ENCODE measurements at regions not wholly inside any gene's neighbourhood (a gene's known extent, or its start where the extent isn't known, plus 50 kb on each side); places are given as distances from the start of the nearest gene placed in this dataset.
"Not testable (repeated sequence)": the region's sequence is repeated elsewhere in the genome, so short reads cannot be mapped to it uniquely, and the experiment has no call there.

DNA sequence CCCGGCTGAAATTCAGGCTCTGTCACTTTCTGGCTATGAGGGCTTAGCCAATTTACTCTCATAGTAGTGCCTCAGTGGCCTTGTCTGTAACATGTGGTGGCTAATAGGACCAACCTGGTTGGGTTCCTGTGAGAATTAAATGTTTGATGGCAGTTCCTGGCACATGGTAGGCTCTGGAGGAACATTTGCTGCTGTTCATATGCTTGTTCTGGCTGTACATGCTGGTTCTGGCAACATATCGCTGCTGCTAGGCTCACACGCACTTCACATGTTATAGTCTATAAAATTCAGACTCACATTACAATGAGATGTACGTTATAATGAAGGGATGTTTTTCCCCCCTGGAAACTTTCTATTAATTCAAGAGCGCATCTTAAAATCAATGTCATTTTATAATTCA, 417.7 kb upstream of the GYPC start:
- ATAC-seq: no peak
- H3K4me1 Mint-ChIP-seq: no peaks in the 10 kb centered on the region
- H3K27me3 Mint-ChIP-seq: no peaks in the 10 kb centered on the region
- H3K27ac Mint-ChIP-seq: no peak overlapping the region
- H3K9me3 Mint-ChIP-seq: no peaks in the 10 kb centered on the region
- H3K4me3 Mint-ChIP-seq: no peak overlapping the region
- no peaks in the 10 kb centered on the region for H3K36me3 Mint-ChIP-seq

DNA sequence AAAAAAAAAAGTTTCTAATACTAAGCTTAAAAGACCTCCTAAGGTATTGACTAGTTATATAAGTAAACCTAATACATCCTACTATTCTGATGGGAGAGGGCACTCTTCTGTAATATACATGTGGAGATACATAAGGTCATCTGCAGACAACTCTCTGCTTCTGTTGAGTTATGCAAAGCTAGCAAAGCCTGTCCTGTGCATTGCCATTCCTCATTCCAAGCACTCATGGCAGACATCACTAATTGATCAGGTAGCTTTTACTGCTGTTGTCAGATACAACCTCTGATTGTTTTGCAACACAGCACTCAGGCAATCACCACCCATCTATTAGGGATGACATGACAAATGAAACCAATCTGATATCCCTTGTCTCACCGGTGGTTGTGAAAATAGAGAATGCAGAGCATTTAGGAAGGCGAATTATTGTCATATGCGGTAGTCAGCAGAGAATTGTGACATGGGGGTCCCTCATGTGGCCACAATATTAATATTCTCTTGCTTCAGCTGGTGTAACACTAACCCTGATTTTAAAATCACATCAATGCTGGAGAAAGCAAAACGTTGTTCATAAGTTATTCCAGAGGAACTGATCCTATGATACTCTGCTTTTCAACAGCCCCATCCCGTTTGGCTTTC, 416.5 kb upstream of the GYPC start:
- no peak overlapping the region for H3K27ac Mint-ChIP-seq
- H3K4me3 Mint-ChIP-seq: no peak overlapping the region
- no peak for ATAC-seq

DNA sequence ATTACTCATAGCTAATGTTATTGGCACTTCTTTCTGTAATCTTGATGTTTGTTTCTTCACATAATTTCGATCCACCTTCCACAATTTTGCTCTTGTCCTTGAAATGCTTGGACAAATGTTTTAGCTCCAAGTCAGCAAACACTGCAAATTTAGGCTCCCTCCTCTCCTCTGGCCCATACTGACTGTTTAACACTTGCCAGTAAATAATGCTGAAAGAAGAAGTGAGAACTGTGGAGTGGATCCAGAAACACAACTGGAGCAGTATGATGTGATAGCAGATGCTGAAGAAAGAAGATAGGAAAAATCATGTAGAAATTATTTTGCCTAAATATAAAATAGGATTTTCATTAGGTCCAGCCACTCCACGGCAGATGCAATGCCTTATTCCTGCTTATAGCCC, 415.0 kb upstream of the GYPC start:
- Mint-ChIP-seq H3K9me3 (no peaks in the 10 kb centered on the region), H3K4me1 (no peaks in the 10 kb centered on the region), H3K27ac (no peak overlapping the region), H3K4me3 (no peak overlapping the region), H3K36me3 (no peaks in the 10 kb centered on the region), H3K27me3 (no peaks in the 10 kb centered on the region)
- no peak for ATAC-seq

More for the DNA sequence above, 416.5 kb upstream of the GYPC start:
- no peaks in the 10 kb centered on the region for H3K36me3 Mint-ChIP-seq
- no peaks in the 10 kb centered on the region for H3K27me3 Mint-ChIP-seq
- no peaks in the 10 kb centered on the region for H3K4me1 Mint-ChIP-seq
- no peaks in the 10 kb centered on the region for H3K9me3 Mint-ChIP-seq

DNA sequence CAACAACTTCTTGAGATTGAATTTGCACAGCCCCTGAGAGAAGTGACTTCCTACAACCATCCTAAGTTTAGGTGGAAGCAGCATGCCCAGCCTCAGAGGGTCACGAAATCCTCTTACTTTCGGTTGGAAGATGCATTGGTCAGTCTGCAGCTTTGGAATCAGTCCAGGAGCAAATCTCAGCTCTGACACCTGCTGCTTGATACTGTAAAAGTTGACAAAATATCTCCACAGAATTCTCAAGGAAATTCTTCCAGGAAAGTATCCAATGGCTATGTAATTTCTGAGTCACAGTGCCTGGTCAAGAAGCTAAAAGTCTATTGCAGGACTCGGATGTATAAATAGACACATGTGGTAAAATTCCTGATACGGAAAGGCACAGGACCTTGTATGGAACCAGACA, 414.5 kb upstream of the GYPC start:
- Mint-ChIP-seq H3K4me1 (no peaks in the 10 kb centered on the region), H3K27ac (no peak overlapping the region)

DNA sequence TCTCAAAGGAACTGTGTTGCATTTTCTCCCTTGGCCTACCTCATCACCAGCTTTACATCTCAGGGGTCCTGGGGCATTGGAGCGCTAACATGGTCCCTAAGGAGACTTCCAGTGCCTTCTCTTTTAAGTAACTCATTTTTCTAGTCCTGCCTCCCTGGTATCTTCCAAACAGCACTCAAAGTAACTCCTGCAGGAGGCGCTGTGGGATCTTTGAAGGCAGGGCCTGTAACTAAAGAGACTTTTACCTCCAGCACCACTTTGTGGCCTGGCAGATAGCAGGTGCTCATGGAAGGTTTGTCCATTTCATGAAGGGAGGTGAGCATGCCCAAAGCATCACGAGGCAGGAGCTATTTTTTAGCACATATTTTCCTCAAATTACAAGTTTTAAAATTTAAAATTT, 411.0 kb upstream of the GYPC start:
- no peaks in the 10 kb centered on the region for H3K4me1 Mint-ChIP-seq
- H3K27me3 Mint-ChIP-seq: peaks cover 9% of the 10 kb centered on the region
- ATAC-seq: no peak
- H3K36me3 Mint-ChIP-seq: no peaks in the 10 kb centered on the region
- H3K27ac Mint-ChIP-seq: no peak overlapping the region
- H3K9me3 Mint-ChIP-seq: peaks cover 4% of the 10 kb centered on the region
- no peak overlapping the region for H3K4me3 Mint-ChIP-seq

More for the DNA sequence above, 414.5 kb upstream of the GYPC start:
- no peak for ATAC-seq
- H3K4me3 Mint-ChIP-seq: no peak overlapping the region
- H3K27me3 Mint-ChIP-seq: no peaks in the 10 kb centered on the region
- H3K9me3 Mint-ChIP-seq: no peaks in the 10 kb centered on the region
- no peaks in the 10 kb centered on the region for H3K36me3 Mint-ChIP-seq

DNA sequence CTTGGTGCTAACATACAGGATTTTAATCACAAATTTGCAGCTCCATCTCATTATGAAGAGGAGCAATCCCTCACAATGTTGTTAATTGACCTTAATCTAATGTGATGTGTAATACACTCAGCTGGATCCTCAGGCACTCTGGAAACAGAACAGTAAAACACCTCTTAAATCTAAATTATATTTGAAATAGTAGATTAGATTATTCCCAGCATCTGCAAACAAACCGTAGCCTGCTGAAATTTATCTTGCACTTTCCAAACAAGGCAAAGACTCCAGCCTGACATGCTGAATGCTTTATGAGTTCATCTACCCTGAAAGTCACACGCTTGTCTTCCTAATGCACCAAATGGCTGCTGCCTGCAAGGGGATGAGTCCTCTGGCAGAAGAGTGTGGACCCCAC, 402.3 kb upstream of the GYPC start:
- peaks cover 2% of the 10 kb centered on the region for H3K9me3 Mint-ChIP-seq
- H3K4me3 Mint-ChIP-seq: no peak overlapping the region
- no peaks in the 10 kb centered on the region for H3K27me3 Mint-ChIP-seq
- no peak for ATAC-seq
- no peaks in the 10 kb centered on the region for H3K4me1 Mint-ChIP-seq
- no peak overlapping the region for H3K27ac Mint-ChIP-seq
- H3K36me3 Mint-ChIP-seq: no peaks in the 10 kb centered on the region

DNA sequence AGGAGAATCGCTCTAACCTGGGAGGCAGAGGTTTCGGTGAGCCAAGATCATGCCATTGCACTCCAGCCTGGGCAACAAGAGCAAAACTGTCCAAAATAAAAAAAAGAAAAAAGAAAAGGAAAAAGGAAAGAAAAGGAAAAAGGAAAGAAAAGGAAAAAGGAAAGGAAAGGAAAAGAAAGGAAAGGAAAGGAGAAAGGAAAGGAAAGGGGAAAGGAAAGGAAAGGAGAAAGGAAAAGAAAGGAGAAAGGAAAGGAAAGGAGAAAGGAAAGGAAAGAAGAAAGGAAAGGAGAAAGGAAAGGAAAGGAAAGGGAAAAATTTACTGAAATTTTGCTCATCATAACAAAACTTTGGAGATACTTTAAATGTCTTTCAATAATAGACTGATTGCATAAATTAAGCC, 391.3 kb upstream of the GYPC start:
- Mint-ChIP-seq H3K36me3 (no peaks in the 10 kb centered on the region), H3K27me3 (no peaks in the 10 kb centered on the region), H3K9me3 (no peaks in the 10 kb centered on the region), H3K4me3 (no peak overlapping the region), H3K27ac (no peak overlapping the region), H3K4me1 (no peaks in the 10 kb centered on the region)
- no peak for ATAC-seq

DNA sequence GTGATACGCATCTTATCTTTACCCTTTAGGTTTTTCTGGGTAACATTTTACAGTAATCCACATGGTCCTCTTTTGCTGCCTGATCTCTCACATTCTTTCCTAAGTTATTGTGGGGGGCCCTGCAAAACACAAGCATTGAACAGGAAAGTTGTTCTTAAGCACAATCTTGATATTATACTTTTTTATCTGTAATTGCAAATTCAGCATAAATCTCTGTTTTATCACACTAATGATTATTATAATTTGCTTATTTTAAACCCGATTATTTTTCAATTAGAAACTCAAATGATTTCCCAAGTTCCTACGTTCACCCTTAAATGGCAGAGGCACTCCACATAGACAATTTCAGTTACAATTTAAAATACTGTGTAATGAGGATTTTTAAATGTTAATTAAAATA, 386.0 kb upstream of the GYPC start:
- ATAC-seq: no peak
- Mint-ChIP-seq H3K27me3 (no peaks in the 10 kb centered on the region), H3K27ac (no peak overlapping the region), H3K9me3 (no peaks in the 10 kb centered on the region), H3K4me1 (no peaks in the 10 kb centered on the region), H3K4me3 (no peak overlapping the region), H3K36me3 (no peaks in the 10 kb centered on the region)

DNA sequence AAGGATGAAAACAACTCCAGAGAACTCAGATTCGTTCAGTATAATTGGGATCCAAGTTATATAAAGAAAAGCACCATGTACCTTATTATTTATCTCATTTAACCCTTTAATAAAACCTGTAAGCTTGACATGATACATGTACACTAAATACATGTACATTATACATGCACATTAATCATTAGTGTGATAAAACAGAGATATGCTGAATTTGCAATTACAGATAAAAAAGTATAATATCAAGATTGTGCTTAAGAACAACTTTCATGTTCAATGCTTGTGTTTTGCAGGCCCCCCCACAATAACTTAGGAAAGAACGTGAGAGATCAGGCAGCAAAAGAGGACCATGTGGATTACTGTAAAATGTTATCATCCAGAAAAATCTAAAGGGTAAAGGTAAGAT, 385.4 kb upstream of the GYPC start:
- H3K9me3 Mint-ChIP-seq: peaks cover 3% of the 10 kb centered on the region
- no peak overlapping the region for H3K4me3 Mint-ChIP-seq
- ATAC-seq: no peak
- no peaks in the 10 kb centered on the region for H3K4me1 Mint-ChIP-seq
- peaks cover under 1% of the 10 kb centered on the region for H3K27me3 Mint-ChIP-seq
- H3K36me3 Mint-ChIP-seq: no peaks in the 10 kb centered on the region
- H3K27ac Mint-ChIP-seq: no peak overlapping the region

DNA sequence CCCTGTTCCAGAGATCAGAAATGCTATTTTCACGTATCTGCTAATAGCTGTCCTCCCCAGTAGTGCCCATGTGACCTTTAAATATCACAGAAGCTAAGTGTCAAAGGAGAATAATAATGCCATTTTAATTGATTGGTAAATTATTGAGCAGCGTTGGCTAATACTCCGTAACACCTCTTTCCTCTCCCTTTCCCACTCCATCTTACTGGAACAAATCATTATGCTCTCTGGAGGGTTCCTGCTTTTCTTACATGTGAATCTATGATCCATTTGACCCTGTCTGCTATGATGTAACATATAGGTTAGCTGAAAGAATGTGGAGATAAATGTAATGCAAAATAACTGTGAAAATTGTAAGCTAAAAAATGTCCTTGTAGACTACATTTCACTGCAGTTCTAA, 383.6 kb upstream of the GYPC start:
- ATAC-seq: no peak
- H3K27ac Mint-ChIP-seq: no peak overlapping the region

DNA sequence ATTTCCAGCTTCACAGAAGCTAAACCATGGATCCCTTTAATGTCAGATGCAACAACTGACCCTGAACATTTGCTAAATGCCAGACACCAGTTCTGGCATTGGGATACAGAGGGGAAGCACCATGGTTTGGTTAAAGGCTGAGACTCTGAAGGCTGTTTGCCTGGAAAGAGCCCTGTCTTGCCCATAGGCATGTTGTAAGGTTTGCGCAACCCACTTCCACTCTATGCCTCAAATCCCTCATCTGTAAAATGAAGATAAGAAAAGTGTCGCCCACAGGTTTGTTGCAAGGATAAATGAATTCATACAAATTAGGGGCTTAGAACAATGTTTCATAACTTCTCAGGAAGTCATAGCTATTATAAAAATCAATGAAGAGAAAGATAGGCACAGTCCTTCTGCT, 380.9 kb upstream of the GYPC start:
- ATAC-seq: no peak
- no peaks in the 10 kb centered on the region for H3K36me3 Mint-ChIP-seq
- peaks cover 8% of the 10 kb centered on the region for H3K27me3 Mint-ChIP-seq
- no peak overlapping the region for H3K27ac Mint-ChIP-seq
- H3K9me3 Mint-ChIP-seq: peaks cover 3% of the 10 kb centered on the region
- no peaks in the 10 kb centered on the region for H3K4me1 Mint-ChIP-seq
- no peak overlapping the region for H3K4me3 Mint-ChIP-seq

More for the DNA sequence above, 383.6 kb upstream of the GYPC start:
- peaks cover 8% of the 10 kb centered on the region for H3K27me3 Mint-ChIP-seq
- peaks cover 3% of the 10 kb centered on the region for H3K9me3 Mint-ChIP-seq
- H3K4me1 Mint-ChIP-seq: no peaks in the 10 kb centered on the region
- no peaks in the 10 kb centered on the region for H3K36me3 Mint-ChIP-seq
- H3K4me3 Mint-ChIP-seq: no peak overlapping the region

DNA sequence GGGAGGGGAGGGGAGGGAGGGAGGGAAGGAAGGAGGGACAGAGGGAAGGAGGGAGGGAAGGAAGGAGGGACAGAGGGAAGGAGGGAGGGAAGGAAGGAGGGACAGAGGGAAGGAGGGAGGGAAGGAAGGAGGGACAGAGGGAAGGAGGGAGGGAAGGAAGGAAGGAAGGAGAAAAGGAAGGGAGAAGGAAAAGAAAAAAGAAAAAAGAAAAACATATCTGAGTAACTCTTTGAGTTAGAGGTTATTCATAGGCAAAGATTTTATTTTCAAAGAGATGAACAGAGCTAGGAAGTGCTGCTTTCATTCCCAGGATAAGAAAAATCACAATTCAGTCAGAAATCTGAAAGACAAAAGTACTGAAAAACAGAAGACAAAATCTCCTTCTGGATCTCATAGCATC, 379.7 kb upstream of the GYPC start:
- not testable (repeated sequence) for H3K36me3 Mint-ChIP-seq, H3K9me3 Mint-ChIP-seq, H3K27ac Mint-ChIP-seq, H3K4me1 Mint-ChIP-seq, ATAC-seq, H3K4me3 Mint-ChIP-seq, H3K27me3 Mint-ChIP-seq

DNA sequence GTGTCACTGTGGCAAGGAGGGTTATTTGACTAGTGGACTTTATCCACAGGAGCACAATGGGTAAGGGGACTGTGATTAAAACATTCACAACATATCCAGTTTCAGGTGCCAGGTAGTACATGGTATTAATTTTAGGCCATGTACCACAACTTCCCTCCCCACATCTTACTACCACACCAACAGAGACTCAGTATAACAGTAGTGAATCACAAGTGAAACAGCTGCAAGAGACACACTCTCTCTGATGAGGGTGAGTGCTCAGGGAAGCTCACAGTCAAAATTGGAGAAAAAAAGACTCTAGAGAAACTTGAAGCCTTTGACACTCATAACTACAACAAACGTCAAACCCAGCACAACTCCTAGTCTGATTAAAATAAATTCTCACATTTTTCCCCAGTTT, 367.6 kb upstream of the GYPC start:
- Mint-ChIP-seq H3K9me3 (peaks cover 3% of the 10 kb centered on the region), H3K4me1 (no peaks in the 10 kb centered on the region), H3K27me3 (no peaks in the 10 kb centered on the region), H3K4me3 (no peak overlapping the region), H3K36me3 (no peaks in the 10 kb centered on the region), H3K27ac (no peak overlapping the region)
- no peak for ATAC-seq

DNA sequence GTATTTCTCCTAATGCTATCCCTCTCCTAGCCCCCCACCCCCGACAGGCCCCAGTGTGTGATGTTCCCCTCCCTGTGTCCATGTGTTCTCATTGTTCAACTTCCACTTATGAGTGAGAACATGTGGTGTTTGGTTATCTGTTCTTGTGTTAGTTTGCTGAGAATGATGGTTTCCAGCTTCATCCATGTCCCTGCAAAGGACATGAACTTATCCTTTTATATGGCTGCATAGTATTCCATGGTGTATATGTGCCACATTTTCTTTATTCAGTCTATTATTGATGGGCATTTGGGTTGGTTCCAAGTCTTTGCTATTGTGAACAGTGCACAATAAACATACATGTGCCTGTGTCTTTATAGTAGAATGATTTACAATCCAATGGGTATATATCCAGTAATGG, 362.0 kb upstream of the GYPC start:
- not testable (repeated sequence) for H3K9me3 Mint-ChIP-seq, H3K27me3 Mint-ChIP-seq, ATAC-seq, H3K4me1 Mint-ChIP-seq, H3K27ac Mint-ChIP-seq, H3K36me3 Mint-ChIP-seq, H3K4me3 Mint-ChIP-seq

DNA sequence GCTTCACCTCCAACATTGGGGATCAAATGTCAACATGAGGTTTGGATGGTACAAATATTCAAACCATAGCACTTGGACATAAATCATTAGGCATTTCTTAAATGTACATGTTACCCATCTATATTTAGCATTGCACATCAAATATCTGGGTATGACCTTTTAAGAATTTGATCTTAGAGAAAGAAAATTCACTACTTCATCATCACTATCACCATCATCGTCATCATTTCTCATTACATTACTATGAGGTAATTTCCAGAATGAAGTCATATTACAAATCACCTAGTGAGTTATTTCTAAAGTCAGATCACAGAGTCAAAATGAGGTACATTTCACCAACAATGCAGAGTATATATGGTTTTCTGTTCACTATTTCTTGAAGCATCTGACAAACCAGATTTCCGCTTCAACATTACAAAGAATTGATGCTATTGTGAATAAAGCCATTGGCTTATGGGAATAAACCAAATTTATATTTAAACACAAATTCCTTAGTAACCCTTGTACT, 356.4 kb upstream of the GYPC start:
- H3K4me3 Mint-ChIP-seq: no peak overlapping the region
- ATAC-seq: no peak
- no peaks in the 10 kb centered on the region for H3K27me3 Mint-ChIP-seq
- H3K4me1 Mint-ChIP-seq: no peaks in the 10 kb centered on the region
- H3K9me3 Mint-ChIP-seq: peaks cover 6% of the 10 kb centered on the region
- no peaks in the 10 kb centered on the region for H3K36me3 Mint-ChIP-seq
- no peak overlapping the region for H3K27ac Mint-ChIP-seq

DNA sequence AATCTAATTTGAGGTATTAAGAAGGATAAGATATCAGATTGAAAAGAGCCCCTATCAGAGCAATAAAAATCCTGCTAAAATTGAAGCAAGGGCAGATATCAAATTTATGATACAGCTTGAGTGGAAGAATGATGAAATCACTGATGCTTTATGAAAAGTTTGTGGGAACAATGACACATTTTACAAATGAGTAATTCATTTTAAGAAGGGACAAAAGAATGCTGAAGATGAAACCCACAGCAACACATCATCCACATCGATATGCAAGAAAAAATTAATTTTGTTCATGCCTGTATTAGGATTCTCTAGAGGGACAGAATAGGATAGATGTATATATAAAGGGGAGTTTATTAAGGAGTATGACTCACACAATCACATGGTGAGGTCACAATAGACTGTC, 355.6 kb upstream of the GYPC start:
- no peak overlapping the region for H3K4me3 Mint-ChIP-seq
- peaks cover 3% of the 10 kb centered on the region for H3K9me3 Mint-ChIP-seq
- H3K36me3 Mint-ChIP-seq: no peaks in the 10 kb centered on the region
- ATAC-seq: no peak
- no peak overlapping the region for H3K27ac Mint-ChIP-seq
- no peaks in the 10 kb centered on the region for H3K4me1 Mint-ChIP-seq
- H3K27me3 Mint-ChIP-seq: no peaks in the 10 kb centered on the region

DNA sequence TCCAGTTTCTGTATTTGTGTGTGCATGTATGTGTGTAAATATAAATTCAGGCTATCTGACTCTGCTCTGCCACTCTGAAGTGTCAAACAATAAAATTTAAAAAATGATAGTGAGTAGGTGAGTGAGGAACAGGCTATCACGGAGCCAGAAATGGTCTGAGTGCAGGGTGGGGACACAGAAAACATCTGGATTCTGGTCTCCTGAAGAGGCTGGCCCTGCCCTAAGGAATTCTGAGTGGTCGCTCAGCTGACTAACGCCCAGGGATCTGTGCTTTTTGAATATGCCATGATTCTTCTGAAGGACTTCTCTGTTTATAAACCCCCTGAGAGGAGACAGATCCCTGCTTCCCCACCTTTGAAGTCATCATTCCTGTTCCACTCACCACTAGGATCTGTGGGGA, 353.9 kb upstream of the GYPC start:
- Mint-ChIP-seq H3K4me3 (no peak overlapping the region), H3K27me3 (no peaks in the 10 kb centered on the region), H3K4me1 (no peaks in the 10 kb centered on the region), H3K27ac (no peak overlapping the region), H3K9me3 (peaks cover 3% of the 10 kb centered on the region), H3K36me3 (no peaks in the 10 kb centered on the region)
- ATAC-seq: no peak
